Calu3 (cell line): ENCODE measurements at regions not wholly inside any gene's neighbourhood (a gene's known extent, or its start where the extent isn't known, plus 50 kb on each side); places are given as distances from the start of the nearest gene placed in this dataset.

ENCODE experiments used
- BruUV-seq: library from RNA; stranded (reverse); fragments of 400-500 nt; replicated peaks from 2 replicates; lab custom pipeline; 2021; lab: Mats Ljungman, UMichigan
- CTCF ChIA-PET: fragments of 300-600 bp; sonication (Branson Sonifier 250); formaldehyde crosslinking; loops from one replicate; lab custom pipeline; 2022; ENCODE audit warnings: antibody characterized with exemption; lab: Charles Lee
- DNase-seq: peaks from one replicate; pipeline ENCODE4 v3.0.0; 2022
- H3K27ac Mint-ChIP-seq: one replicate; pipeline ENCODE4 v1.8.0; 2022; ENCODE audit warnings: mixed read lengths; ENCODE audit not compliant: unreplicated experiment
- H3K27me3 Mint-ChIP-seq: one replicate; pipeline ENCODE4 v1.8.0; 2022; ENCODE audit warnings: mixed read lengths; ENCODE audit not compliant: unreplicated experiment
- H3K36me3 Mint-ChIP-seq: one replicate; pipeline ENCODE4 v1.8.0; 2022; ENCODE audit warnings: mild to moderate bottlenecking, moderate library complexity, mixed read lengths; ENCODE audit not compliant: insufficient read depth, unreplicated experiment
- H3K4me1 Mint-ChIP-seq: one replicate; pipeline ENCODE4 v1.8.0; 2022; ENCODE audit warnings: mild to moderate bottlenecking, low read depth, mixed read lengths; ENCODE audit not compliant: unreplicated experiment
- H3K4me3 Mint-ChIP-seq: one replicate; pipeline ENCODE4 v1.8.0; 2022; ENCODE audit warnings: mild to moderate bottlenecking, low read depth, moderate library complexity, mixed read lengths; ENCODE audit not compliant: unreplicated experiment
- H3K9me3 Mint-ChIP-seq: one replicate; pipeline ENCODE4 v1.8.0; 2022; ENCODE audit warnings: low read depth, mixed read lengths; ENCODE audit not compliant: unreplicated experiment
- intact Hi-C: fragments of 100-400 bp; cut with micrococcal nuclease; formaldehyde crosslinking; loops from one replicate; pipeline ENCODE4 v1.10.0; 2022; ENCODE audit not compliant: unreplicated experiment
- TF ChIP-seq, protein P1 (sequence below): fragments of 200-600 bp; IDR thresholded peaks from one replicate; pipeline ENCODE4 v1.8.0; 2022; ENCODE audit warnings: antibody characterized with exemption; ENCODE audit not compliant: unreplicated experiment

DNA sequence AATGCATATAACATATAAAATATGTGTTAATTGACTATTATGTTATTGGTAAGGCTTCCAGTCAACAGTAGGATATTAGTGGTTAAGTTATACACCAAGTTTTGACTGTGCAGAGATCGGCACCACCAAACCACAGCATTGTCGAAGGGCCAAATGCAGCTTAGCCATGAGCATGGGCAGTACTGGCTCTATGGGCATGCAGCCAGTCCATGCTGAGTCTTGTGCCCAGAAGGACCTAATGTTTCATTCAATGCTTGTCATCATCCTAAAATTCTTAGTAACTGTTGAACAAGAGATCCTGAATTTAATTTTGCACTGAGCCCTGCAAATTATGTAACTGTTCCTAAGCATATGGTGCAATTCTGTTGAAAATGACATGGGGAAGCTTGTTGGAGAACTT is 233.4 kb upstream of the HS3ST3A1 start:
- intact Hi-C loops: no loop called here
- Mint-ChIP-seq H3K9me3 (peaks cover 2% of the 10 kb centered on the region), H3K27me3 (no peaks in the 10 kb centered on the region), H3K27ac (no peak overlapping the region), H3K4me3 (no peak overlapping the region), H3K4me1 (no peaks in the 10 kb centered on the region), H3K36me3 (no peaks in the 10 kb centered on the region)
- no TSS peak for BruUV-seq
- TF ChIP-seq, protein P1, sequence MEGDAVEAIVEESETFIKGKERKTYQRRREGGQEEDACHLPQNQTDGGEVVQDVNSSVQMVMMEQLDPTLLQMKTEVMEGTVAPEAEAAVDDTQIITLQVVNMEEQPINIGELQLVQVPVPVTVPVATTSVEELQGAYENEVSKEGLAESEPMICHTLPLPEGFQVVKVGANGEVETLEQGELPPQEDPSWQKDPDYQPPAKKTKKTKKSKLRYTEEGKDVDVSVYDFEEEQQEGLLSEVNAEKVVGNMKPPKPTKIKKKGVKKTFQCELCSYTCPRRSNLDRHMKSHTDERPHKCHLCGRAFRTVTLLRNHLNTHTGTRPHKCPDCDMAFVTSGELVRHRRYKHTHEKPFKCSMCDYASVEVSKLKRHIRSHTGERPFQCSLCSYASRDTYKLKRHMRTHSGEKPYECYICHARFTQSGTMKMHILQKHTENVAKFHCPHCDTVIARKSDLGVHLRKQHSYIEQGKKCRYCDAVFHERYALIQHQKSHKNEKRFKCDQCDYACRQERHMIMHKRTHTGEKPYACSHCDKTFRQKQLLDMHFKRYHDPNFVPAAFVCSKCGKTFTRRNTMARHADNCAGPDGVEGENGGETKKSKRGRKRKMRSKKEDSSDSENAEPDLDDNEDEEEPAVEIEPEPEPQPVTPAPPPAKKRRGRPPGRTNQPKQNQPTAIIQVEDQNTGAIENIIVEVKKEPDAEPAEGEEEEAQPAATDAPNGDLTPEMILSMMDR: no peak
- CTCF ChIA-PET: no interaction called here
- no peak for DNase-seq

DNA sequence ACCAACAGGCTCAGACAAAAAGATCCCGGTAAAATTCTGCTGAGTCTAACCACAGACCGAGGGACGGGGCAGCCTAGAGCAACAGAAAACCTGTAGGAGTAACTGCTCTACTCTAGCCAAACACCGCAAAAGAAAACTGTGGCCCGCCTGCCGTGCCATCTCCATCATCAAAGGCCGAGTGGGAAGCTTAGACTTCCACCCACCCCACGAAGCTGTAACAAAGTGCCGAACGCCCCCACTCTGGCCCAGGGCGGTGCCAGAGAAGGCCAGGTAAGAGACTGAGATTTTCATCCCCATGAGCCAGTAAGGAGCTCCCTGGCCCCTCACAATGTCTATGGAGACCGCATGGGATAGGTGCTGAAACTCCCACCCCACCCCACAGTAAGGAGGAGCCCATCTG is 231.9 kb upstream of the COX10 start:
- Mint-ChIP-seq H3K36me3 (no peaks in the 10 kb centered on the region), H3K4me1 (no peaks in the 10 kb centered on the region), H3K27ac (no peak overlapping the region), H3K9me3 (peaks cover under 1% of the 10 kb centered on the region), H3K27me3 (no peaks in the 10 kb centered on the region), H3K4me3 (no peak overlapping the region)
- CTCF ChIA-PET: no interaction called here
- intact Hi-C loops: no loop called here
- TF ChIP-seq, protein P1: no peak
- BruUV-seq: no TSS peak
- no peak for DNase-seq

DNA sequence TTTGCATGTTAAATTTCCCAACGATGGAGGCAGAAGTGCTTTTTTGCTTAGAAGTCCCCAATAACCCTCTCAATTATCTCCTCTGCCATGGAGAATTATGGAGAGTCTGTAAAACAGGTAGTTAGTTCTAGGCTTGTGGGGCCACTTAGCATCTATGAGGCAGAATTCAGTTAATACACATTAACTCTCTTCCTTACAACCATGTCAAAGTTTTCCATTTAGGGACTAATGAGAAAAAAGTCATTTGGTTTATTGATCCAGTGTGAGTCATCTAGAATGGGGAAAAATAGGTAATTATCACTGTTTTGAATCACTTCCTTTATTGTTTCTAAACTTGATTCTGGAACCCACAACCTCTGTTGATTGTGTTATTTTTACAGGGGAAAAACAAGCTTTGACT is 229.1 kb upstream of the COX10 start:
- intact Hi-C loops: no loop called here
- TF ChIP-seq, protein P1: no peak
- Mint-ChIP-seq H3K9me3 (peaks cover 3% of the 10 kb centered on the region), H3K4me3 (no peak overlapping the region), H3K36me3 (no peaks in the 10 kb centered on the region), H3K27me3 (no peaks in the 10 kb centered on the region), H3K27ac (no peak overlapping the region), H3K4me1 (no peaks in the 10 kb centered on the region)
- BruUV-seq: no TSS peak
- DNase-seq: no peak
- CTCF ChIA-PET: interaction anchor here (0.6 kb wide), 1 partner anchor 52 kb away, joined by 5 read pairs; no protein-coding TSS in a partner anchor

DNA sequence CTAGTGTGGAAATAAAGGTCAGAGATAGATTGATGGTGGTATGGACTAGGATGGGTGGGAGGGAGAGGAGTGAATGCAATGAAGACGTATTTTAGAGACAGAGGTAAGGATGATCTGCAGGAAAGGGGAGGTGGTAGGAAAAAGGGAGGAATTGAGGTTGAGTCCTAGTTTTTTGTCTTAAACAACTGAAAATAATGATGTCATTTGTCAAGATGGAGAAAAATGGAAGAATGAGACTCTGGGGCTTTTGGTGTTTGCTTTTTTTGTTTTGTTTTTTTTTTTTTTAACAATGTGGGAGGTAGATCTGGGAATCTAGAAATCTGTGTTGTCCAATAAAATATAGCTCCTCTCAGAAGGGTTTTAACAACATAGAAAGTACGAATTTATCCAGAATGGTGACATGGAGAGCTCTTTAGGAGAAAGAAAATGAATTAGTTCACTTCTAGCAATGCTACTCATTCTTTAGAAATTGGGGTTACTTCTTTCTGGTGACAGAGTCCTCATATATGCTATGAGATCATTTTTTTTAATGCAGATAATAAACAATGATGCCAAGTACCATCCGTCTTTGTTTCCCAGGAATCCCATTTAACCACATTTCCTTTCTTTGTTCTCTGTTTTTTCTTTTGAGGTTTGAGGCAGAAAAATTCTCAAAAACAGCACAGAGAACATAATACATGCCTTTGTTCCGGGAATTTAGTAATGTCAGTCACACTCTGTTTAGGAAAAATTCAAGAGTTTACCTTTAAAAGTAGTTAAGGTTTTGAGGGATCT is 225.3 kb upstream of the COX10 start:
- CTCF ChIA-PET: no interaction called here
- Mint-ChIP-seq H3K27ac (no peak overlapping the region), H3K4me1 (no peaks in the 10 kb centered on the region), H3K36me3 (no peaks in the 10 kb centered on the region), H3K27me3 (no peaks in the 10 kb centered on the region), H3K9me3 (peaks cover 3% of the 10 kb centered on the region), H3K4me3 (no peak overlapping the region)
- intact Hi-C loops: no loop called here
- no peak for DNase-seq
- TF ChIP-seq, protein P1: no peak
- BruUV-seq: no TSS peak
